WTC11 (cell line): ENCODE measurements at regions not wholly inside any gene's neighbourhood (a gene's known extent, or its start where the extent isn't known, plus 50 kb on each side); places are given as distances from the start of the nearest gene placed in this dataset.

Experiments
- CREB1 ChIP-seq: sonication (generic); formaldehyde crosslinking; IDR thresholded peaks from 2 replicates; pipeline ENCODE4 v1.8.0; 2023; ENCODE audit warnings: mild to moderate bottlenecking, missing genetic modification reagents
- FOXP1 ChIP-seq: sonication (generic); formaldehyde crosslinking; IDR thresholded peaks from 2 replicates; pipeline ENCODE4 v1.8.0; 2022; ENCODE audit warnings: missing genetic modification reagents, mild to moderate bottlenecking, moderate library complexity, borderline replicate concordance
- TEAD4 ChIP-seq: sonication (generic); formaldehyde crosslinking; IDR thresholded peaks from 2 replicates; pipeline ENCODE4 v1.8.0; 2022; ENCODE audit warnings: mild to moderate bottlenecking, missing genetic modification reagents
- ZBTB21 ChIP-seq: sonication (generic); formaldehyde crosslinking; IDR thresholded peaks from 2 replicates; pipeline ENCODE4 v1.8.1; 2023; ENCODE audit warnings: mild to moderate bottlenecking, missing genetic modification reagents, borderline replicate concordance
- ZNF263 ChIP-seq: sonication (generic); formaldehyde crosslinking; IDR thresholded peaks from 2 replicates; pipeline ENCODE4 v1.8.1; 2022; ENCODE audit warnings: low read depth, mild to moderate bottlenecking, moderate library complexity, missing genetic modification reagents
- TF ChIP-seq, protein P1 (sequence below): fragments of 250-450 bp; sonication (Bioruptor Pico); IDR thresholded peaks from 2 replicates; pipeline ENCODE4 v1.9.0; 2021; ENCODE audit warnings: mild to moderate bottlenecking, borderline replicate concordance
- TF ChIP-seq, protein P2 (sequence below): fragments of 200-600 bp; IDR thresholded peaks from 2 replicates; pipeline ENCODE4 v1.8.0; 2022; ENCODE audit warnings: antibody characterized with exemption
- TF ChIP-seq, protein P3 (sequence below): sonication (generic); formaldehyde crosslinking; IDR thresholded peaks from 2 replicates; pipeline ENCODE4 v1.8.1; 2023; ENCODE audit warnings: mild to moderate bottlenecking, moderate library complexity, missing genetic modification reagents

DNA sequence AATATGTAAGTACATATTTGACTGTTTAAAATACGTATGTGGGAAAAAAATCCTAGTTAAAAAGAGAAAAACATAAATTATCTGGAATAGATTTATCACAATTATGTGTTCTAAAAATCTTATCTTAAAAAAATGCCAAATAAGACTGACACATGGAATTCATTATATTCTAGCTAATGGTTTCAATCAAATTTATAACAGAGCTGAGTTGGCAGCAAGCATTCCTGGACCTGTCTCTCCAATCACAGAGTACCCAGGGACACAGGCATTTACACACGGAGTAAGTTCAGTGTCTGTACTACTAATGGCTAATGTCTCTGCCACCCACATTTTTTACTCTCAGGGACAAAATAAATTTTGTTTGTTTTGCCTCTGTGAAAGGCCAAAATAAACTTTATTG, 122.3 kb downstream of the RPS12 start:
- TF ChIP-seq, protein P1, sequence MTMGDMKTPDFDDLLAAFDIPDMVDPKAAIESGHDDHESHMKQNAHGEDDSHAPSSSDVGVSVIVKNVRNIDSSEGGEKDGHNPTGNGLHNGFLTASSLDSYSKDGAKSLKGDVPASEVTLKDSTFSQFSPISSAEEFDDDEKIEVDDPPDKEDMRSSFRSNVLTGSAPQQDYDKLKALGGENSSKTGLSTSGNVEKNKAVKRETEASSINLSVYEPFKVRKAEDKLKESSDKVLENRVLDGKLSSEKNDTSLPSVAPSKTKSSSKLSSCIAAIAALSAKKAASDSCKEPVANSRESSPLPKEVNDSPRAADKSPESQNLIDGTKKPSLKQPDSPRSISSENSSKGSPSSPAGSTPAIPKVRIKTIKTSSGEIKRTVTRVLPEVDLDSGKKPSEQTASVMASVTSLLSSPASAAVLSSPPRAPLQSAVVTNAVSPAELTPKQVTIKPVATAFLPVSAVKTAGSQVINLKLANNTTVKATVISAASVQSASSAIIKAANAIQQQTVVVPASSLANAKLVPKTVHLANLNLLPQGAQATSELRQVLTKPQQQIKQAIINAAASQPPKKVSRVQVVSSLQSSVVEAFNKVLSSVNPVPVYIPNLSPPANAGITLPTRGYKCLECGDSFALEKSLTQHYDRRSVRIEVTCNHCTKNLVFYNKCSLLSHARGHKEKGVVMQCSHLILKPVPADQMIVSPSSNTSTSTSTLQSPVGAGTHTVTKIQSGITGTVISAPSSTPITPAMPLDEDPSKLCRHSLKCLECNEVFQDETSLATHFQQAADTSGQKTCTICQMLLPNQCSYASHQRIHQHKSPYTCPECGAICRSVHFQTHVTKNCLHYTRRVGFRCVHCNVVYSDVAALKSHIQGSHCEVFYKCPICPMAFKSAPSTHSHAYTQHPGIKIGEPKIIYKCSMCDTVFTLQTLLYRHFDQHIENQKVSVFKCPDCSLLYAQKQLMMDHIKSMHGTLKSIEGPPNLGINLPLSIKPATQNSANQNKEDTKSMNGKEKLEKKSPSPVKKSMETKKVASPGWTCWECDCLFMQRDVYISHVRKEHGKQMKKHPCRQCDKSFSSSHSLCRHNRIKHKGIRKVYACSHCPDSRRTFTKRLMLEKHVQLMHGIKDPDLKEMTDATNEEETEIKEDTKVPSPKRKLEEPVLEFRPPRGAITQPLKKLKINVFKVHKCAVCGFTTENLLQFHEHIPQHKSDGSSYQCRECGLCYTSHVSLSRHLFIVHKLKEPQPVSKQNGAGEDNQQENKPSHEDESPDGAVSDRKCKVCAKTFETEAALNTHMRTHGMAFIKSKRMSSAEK (CRISPR knock-in tag) = no peak
- TF ChIP-seq ZBTB21 (no peak), ZNF263 (no peak), FOXP1 (no peak), CREB1 (no peak), TEAD4 (CRISPR knock-in tag) (no peak)
- TF ChIP-seq, protein P2, sequence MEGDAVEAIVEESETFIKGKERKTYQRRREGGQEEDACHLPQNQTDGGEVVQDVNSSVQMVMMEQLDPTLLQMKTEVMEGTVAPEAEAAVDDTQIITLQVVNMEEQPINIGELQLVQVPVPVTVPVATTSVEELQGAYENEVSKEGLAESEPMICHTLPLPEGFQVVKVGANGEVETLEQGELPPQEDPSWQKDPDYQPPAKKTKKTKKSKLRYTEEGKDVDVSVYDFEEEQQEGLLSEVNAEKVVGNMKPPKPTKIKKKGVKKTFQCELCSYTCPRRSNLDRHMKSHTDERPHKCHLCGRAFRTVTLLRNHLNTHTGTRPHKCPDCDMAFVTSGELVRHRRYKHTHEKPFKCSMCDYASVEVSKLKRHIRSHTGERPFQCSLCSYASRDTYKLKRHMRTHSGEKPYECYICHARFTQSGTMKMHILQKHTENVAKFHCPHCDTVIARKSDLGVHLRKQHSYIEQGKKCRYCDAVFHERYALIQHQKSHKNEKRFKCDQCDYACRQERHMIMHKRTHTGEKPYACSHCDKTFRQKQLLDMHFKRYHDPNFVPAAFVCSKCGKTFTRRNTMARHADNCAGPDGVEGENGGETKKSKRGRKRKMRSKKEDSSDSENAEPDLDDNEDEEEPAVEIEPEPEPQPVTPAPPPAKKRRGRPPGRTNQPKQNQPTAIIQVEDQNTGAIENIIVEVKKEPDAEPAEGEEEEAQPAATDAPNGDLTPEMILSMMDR = no peak
- TF ChIP-seq, protein P3, sequence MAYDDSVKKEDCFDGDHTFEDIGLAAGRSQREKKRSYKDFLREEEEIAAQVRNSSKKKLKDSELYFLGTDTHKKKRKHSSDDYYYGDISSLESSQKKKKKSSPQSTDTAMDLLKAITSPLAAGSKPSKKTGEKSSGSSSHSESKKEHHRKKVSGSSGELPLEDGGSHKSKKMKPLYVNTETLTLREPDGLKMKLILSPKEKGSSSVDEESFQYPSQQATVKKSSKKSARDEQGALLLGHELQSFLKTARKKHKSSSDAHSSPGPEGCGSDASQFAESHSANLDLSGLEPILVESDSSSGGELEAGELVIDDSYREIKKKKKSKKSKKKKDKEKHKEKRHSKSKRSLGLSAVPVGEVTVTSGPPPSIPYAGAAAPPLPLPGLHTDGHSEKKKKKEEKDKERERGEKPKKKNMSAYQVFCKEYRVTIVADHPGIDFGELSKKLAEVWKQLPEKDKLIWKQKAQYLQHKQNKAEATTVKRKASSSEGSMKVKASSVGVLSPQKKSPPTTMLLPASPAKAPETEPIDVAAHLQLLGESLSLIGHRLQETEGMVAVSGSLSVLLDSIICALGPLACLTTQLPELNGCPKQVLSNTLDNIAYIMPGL (CRISPR knock-in tag) = no peak
